ENCODE measurements at regions not wholly inside any gene's neighbourhood (a gene's known extent, or its start where the extent isn't known, plus 50 kb on each side); places are given as distances from the start of the nearest gene placed in this dataset.

- DNase-seq (ENCODE audit: low read depth, low spot score) (no peak), ATAC-seq (peak; percentile 58)
- ChIA-PET POLR2A (interaction anchor here (1.4 kb wide), 2 partner anchors 17 to 394 kb away, joined by 4 to 6 read pairs; no protein-coding TSS in a partner anchor), CTCF (interaction anchor here (0.8 to 1.6 kb wide), 2 partner anchors 158 to 394 kb away, joined by 3 to 7 read pairs; no protein-coding TSS in a partner anchor), RAD21 (ENCODE audit: low non-redundant PET in 1 of 2, low total read pairs in 2 of 2, uncharacterized antibody in 2 of 2, unreplicated experiment in 2 of 2) (no interaction called here)
- Histone ChIP-seq H3K27me3 (ENCODE audit: insufficient read depth, low read length) (no peaks in the 10 kb centered on the region), H3K36me3 (ENCODE audit: control insufficient read depth in 1 of 2, insufficient read depth in 2 of 2, low read length in 2 of 2) (no peaks in the 10 kb centered on the region), H3K4me2 (ENCODE audit: low read length) (peak overlapping the region; percentile 71), H3K79me2 (ENCODE audit: insufficient read depth, low read length) (no peaks in the 10 kb centered on the region), H4K20me1 (ENCODE audit: insufficient read depth) (no peaks in the 10 kb centered on the region), H3K27ac (ENCODE audit: low read depth, low read length) (no peak overlapping the region), H3K9me3 (ENCODE audit: control insufficient read depth in 1 of 2, insufficient read depth in 1 of 2, low read depth in 1 of 2, low read length in 2 of 2) (no peaks in the 10 kb centered on the region), H3K4me3 (replicated peaks in 1 of 2; ENCODE audit: low read depth in 1 of 2, low read length in 2 of 2) (peak overlapping the region in 1 of 2 experiments; percentile 4; a peak in 1 of 4 replicates), H2AFZ (ENCODE audit: low read depth, low read length, poor library complexity, severe bottlenecking) (peak overlapping the region; percentile 89), H3K4me1 (ENCODE audit: control insufficient read depth in 1 of 2, insufficient read depth in 2 of 2, low read length in 2 of 2) (peaks cover 8 to 19% of the 10 kb centered on the region in 2 experiments), H3K9ac (ENCODE audit: low read length) (peak overlapping the region; percentile 23), H3K9me2 (ENCODE audit: insufficient read depth) (no peaks in the 10 kb centered on the region)
- TSS peak; percentile 76 for BruUV-seq (replicated peaks)
- intact Hi-C loops (cut with micrococcal nuclease) = loop anchor here (5.0 kb wide), 1 partner anchor 393 kb away; the partner anchor contains the start of gene MARCKS
- TF ChIP-seq YY1 (IDR thresholded peaks at IDR 0.05; ENCODE audit: extremely low read depth, insufficient replicate concordance, low read depth, low read length) (no peak), CTCF (IDR thresholded peaks at IDR 0.05 in 2 of 3, conservative IDR thresholded peaks at IDR 0.05 in 1 of 3; ENCODE audit: borderline replicate concordance in 1 of 3, insufficient read depth in 1 of 3, low read depth in 2 of 3, low read length in 2 of 3) (no peak), SP1 (IDR thresholded peaks at IDR 0.05; ENCODE audit: low read depth) (no peak), SIN3A (IDR thresholded peaks at IDR 0.05; ENCODE audit: low read depth) (no peak), EZH2 (IDR thresholded peaks at IDR 0.05) (no peak), TCF7L2 (IDR thresholded peaks at IDR 0.05; ENCODE audit: borderline replicate concordance, extremely low read depth, insufficient read depth, insufficient read length) (no peak), CBX3 (IDR thresholded peaks at IDR 0.05; ENCODE audit: low read depth) (no peak), MAX (IDR thresholded peaks at IDR 0.05) (no peak), RAD21 (IDR thresholded peaks at IDR 0.05; ENCODE audit: low read depth) (no peak), ZBTB33 (IDR thresholded peaks at IDR 0.05; ENCODE audit: extremely low read depth, insufficient replicate concordance, low read length) (no peak), REST (IDR thresholded peaks at IDR 0.05; ENCODE audit: low read depth) (no peak), ZFX (IDR thresholded peaks at IDR 0.05) (no peak), POLR2AphosphoS5 (IDR thresholded peaks at IDR 0.05; ENCODE audit: low read depth, low read length) (no peak), POLR2A (IDR thresholded peaks at IDR 0.05; ENCODE audit: borderline replicate concordance, extremely low read depth, insufficient read depth, insufficient read length) (no peak), ZNF274 (IDR thresholded peaks at IDR 0.05; ENCODE audit: low read depth, low read length) (no peak), JUND (IDR thresholded peaks at IDR 0.05) (no peak)
Observed at GRCh38 chr6:113464536-113464935, 392.6 kb upstream of the MARCKS start.
